ENCODE measurements at regions not wholly inside any gene's neighbourhood (a gene's known extent, or its start where the extent isn't known, plus 50 kb on each side); places are given as distances from the start of the nearest gene placed in this dataset.

DNA sequence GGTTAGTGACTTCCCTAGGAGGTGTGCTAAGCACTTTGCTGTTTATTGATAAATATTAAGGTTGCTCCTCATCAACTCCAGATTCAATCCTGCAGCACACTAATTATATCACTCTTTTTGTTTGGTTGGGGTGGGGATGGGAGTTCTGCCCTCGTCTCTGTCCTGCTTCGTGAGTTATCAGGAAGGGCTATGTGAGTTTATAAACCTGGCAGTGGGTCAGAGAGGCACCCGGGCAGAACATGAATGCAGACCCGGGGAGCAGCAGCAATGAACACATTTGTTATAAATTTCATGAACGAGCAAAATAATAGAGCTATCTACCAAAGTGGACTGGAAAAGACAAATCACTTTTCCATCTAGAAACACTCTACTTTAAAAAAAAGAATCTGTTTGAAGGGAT, 125.5 kb upstream of the WWC1 start:
- no peak for DNase-seq (ENCODE audit: low spot score)

DNA sequence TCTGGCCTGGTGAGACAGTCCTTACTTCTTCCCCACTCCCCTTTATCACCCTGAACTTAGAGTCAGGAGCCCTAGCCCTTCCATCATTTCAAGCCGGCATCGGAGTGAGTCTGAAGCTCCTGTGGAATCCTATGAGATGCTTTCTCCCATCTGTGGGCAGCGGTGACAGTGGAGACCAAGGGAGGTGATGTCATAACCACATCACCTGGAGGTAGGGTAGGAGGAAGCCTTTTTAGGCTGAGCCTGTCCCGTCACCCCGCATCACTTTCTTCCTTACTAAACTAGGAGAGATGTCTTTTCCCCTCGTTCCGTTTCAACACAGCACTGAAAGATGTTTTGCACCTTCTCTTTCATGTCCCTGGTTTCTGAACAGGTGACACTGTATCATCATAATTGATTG, 124.1 kb upstream of the WWC1 start:
- no peak for DNase-seq (ENCODE audit: low spot score)

DNA sequence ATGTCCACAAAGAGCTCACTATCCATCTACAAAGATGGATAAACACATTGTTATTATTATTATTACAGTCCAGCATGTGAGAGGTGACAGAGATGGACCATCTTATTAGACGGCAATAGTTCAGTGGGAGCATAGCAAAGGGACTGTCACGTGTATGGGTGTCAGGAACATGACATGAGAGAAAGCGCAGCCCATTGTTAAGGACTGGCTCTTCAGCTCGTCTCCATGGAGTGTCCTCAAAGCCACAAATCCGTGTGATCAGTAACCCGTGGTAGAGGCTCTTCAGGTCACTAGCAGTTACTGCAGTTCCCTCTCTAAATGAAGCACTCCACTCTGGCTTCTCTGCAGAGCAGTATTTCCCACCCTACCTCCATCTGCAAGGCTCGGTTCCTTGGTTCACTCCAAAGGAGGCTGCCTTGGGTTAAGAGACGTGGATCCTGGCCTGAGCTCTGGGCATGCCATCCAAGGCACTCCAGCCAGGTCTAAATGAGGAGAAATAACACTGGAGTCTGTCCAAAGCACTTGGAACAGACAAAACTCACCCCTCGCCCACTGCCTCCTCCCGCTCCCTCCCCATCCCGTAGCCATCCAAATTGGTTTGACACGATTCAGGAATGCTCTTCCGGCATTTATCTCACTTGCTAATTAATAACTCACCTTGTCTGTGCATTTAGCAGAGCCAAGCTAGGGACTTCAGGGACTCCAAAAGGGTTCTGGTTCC, 122.3 kb upstream of the WWC1 start:
- DNase-seq (ENCODE audit: low spot score), result no peak

- DNase-seq (ENCODE audit: low spot score), result no peak
Measured at GRCh38 chr5:168169791-168170190, 121.7 kb upstream of the WWC1 start.

DNA sequence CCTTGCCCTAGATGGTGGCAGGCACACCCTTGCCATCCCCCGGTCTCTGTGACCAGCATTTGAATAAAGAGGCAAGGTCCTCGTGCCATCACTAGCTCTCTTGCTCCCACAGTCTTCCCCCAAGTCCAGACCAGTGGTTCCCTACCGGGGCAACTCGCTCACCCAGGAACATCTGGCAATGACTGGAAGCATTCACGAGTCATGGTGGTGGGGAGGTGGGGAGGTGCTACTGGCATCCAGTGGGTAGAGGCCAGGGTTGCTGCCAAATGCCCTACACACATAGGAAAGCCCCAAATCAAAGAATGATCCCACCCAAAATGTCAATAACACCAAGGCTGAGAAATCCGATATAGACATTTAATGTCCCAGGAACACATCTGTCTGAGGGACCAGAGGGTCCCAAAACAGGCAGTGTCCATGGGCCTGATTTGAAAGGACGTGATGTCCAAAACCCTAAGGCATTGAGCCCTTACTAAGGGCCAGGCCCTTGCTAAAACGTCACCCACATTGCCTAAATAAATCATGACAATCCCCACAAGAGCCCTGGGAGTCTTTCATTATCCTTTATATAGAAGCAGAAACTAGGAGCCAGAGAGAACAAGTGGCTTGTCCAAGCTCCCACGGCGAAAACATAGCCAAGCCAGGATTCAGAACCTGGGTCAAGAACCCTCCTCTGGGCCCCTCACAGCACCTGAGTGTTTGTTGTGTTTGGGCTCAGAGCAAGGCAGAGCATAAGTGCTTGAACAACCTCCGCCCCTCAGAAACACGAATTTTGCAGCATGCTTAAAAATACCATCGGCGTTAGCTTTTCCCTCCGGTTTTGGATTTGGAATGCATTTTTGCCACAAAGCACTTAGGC, 119.3 kb upstream of the WWC1 start:
- no peak for DNase-seq (ENCODE audit: low spot score)

DNA sequence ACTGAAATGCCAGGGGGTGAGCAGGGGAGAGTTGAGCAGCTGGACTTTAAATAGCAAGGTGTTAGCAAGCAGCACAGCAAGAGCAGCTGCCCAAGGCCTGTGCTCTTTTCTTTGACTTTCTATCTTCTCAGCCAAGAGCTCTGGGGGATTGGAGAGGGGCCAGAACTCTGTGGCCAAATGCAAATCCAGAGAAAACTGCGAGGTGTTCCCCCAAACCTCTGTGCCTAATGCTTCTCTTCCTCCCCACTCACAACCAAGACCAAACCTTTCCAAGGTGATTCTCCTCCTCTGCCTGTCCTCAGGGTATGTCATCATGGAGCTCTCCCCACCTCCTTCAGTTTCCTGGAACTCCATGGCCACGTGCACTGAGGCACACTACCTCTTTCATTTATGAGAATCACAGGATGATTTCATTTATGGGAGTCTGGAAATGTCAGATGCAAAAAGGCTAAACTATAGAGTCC, 118.7 kb upstream of the WWC1 start:
- no peak for DNase-seq (ENCODE audit: low spot score)

GRCh38 chr5:168174376-168174775, 117.1 kb upstream of the WWC1 start:
- DNase-seq (ENCODE audit: low spot score), result no peak

DNA sequence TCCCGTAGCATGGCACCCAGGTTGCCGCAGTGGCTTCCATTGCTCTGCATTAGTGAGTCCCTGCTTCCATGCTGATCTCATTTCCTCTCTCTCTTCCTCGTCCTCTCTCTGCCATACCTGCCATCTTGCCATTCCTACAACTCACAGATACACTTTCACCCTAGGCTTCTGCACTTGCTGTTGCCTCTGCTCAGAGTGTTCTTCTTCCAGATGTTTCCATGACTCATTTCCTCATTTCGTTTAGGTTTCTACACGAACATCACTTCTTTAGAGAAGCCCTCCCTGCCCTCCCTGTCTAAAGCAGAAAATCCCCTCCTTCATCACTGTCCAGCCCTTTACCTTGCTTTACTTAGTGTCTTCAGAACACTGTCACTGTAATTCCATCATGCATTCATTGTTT, 115.2 kb upstream of the WWC1 start:
- no peak for DNase-seq (ENCODE audit: low spot score)

GRCh38 chr5:168176941-168177340, 114.5 kb upstream of the WWC1 start:
- no peak for DNase-seq (ENCODE audit: low spot score)

DNA sequence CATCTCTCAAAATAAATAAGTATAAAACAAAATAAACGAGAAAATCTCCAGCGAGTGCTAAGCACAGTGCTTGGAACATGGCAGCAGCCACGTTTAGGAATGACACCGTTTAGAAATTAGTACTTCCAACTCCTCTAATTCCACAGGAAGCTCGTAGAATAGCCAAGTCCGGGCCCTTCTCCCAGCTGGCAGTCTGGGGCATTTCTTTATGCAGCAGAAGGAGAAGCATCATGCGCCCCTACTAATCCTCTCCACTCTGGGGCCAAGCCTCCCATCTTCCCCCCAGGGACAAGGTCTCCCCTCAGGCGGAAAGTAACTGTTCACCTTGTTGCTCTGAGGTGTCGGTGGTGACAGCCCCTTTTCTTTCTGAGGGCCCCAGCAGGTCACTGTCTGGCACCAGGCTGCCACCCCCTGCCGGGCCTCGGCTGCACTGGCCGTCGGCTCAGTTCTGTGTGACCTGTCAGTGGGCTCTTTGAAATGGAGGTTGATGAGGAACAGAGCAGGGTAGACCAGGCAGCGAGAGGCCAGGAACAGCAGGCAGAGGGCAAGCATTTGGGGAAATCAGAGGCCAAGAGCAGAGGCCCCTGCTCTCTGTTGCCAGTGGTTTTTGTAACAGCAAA, 113.5 kb upstream of the WWC1 start:
- no peak for DNase-seq (ENCODE audit: low spot score)

GRCh38 chr5:168179192-168179593, 112.3 kb upstream of the WWC1 start:
- DNase-seq (ENCODE audit: low spot score), result no peak

- DNase-seq (ENCODE audit: low spot score), result no peak
Measured at GRCh38 chr5:168182269-168182668, 109.2 kb upstream of the WWC1 start.

DNA sequence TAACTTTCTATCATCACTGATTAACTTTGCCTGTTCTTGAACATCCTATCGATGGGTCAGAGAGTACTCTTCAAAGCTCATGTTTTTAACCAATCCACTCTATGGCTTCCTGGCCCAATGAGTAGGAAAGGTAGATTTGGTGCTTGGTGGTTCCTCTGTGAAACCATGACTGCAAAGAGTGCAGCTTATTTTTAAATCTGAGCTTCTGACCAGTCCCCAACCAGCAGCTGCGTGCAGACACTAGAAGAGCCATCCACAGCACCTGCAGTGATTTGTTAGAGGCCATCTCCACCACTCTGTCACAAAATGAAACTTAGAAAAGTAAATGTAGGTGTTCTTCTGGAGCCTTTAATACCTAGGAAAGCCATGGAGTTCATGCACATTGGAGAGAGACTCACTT, 107.3 kb upstream of the WWC1 start:
- DNase-seq (ENCODE audit: low spot score), result no peak

- no peak for DNase-seq (ENCODE audit: low spot score)
Measured at GRCh38 chr5:168186289-168187074, 105.0 kb upstream of the WWC1 start.

GRCh38 chr5:168187614-168188013, 103.8 kb upstream of the WWC1 start:
- no peak for DNase-seq (ENCODE audit: low spot score)

GRCh38 chr5:168188182-168188581, 103.3 kb upstream of the WWC1 start:
- DNase-seq (ENCODE audit: low spot score), result no peak

DNA sequence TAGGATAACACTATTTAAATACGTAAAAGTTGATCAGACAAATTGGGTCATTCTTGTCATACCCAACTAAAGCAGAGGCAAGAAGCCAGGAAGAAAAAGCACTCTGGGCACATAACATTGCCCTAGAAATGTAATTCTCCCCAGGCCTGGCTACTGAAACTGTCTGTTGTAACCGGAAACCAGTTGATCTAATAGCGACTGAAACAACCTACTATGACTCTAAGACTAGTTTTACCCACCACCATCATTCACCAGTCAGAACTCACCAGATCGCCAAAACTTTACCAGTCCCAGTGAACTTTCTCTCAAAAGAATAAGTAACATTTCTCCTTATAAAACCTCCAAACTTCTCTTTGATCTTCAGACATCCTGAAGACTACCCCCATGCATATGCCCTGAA, 99.3 kb upstream of the WWC1 start:
- DNase-seq (ENCODE audit: low spot score), result no peak

- DNase-seq (ENCODE audit: low spot score), result no peak
Measured at GRCh38 chr5:168193493-168194250, 97.8 kb upstream of the WWC1 start.

- no peak for DNase-seq (ENCODE audit: low spot score)
Measured at GRCh38 chr5:168195110-168195509, 96.3 kb upstream of the WWC1 start.

GRCh38 chr5:168198359-168198758, 93.1 kb upstream of the WWC1 start:
- no peak for DNase-seq (ENCODE audit: low spot score)

- DNase-seq (ENCODE audit: low spot score), result no peak
Measured at GRCh38 chr5:168202996-168203395, 88.4 kb upstream of the WWC1 start.
